Peyer's patch (tissue), 4 donors: ENCODE measurements at regions not wholly inside any gene's neighbourhood (a gene's known extent, or its start where the extent isn't known, plus 50 kb on each side); places are given as distances from the start of the nearest gene placed in this dataset.

Source experiments
- POLR2A ChIP-seq, 2 donors: fragments of 450-650 bp; IDR thresholded peaks; one replicate each; pipeline ENCODE4 v1.5.1; 2017; ENCODE audit warnings: antibody characterized with exemption in 2 of 2, mild to moderate bottlenecking in 2 of 2, moderate library complexity in 2 of 2
- TF ChIP-seq, protein P1 (sequence below), 6 experiments: fragments of 450-650 bp in 4 of 6; fragments of 200-600 bp in 2 of 6; sonication (generic) in 1 of 6; IDR thresholded peaks; one replicate each; pipeline ENCODE4 v1.5.1; 2017 to 2019; ENCODE audit warnings: antibody characterized with exemption in 6 of 6, mild to moderate bottlenecking in 3 of 6, moderate library complexity in 1 of 6

DNA sequence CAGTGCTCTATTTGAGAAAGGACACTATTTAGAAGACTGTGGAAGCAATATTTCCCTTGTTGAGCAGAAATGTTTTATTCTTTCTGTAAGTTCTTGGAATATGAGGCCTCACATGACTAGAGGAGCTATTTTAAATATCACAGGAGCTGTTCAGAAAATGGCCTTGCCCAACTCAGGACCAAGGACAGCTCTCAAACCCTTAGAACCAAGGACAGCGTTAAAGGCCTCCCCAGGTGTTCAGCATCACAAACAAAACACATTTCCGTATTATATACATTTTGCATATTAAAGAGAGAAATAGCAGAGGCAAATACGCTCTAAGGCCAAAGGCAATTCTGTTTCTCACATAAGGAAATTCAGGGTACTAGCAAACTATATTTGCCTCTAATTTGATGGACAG is 631.4 kb downstream of the CDH26 start:
- TF ChIP-seq, protein P1, sequence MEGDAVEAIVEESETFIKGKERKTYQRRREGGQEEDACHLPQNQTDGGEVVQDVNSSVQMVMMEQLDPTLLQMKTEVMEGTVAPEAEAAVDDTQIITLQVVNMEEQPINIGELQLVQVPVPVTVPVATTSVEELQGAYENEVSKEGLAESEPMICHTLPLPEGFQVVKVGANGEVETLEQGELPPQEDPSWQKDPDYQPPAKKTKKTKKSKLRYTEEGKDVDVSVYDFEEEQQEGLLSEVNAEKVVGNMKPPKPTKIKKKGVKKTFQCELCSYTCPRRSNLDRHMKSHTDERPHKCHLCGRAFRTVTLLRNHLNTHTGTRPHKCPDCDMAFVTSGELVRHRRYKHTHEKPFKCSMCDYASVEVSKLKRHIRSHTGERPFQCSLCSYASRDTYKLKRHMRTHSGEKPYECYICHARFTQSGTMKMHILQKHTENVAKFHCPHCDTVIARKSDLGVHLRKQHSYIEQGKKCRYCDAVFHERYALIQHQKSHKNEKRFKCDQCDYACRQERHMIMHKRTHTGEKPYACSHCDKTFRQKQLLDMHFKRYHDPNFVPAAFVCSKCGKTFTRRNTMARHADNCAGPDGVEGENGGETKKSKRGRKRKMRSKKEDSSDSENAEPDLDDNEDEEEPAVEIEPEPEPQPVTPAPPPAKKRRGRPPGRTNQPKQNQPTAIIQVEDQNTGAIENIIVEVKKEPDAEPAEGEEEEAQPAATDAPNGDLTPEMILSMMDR (IDR thresholded peaks at IDR 0.05): no peak
- no peak for TF ChIP-seq POLR2A (IDR thresholded peaks at IDR 0.05)
